Adrenal gland (tissue), 5 donors: ENCODE measurements at regions not wholly inside any gene's neighbourhood (a gene's known extent, or its start where the extent isn't known, plus 50 kb on each side); places are given as distances from the start of the nearest gene placed in this dataset.

Experiments used
- POLR2A ChIP-seq, 2 donors: fragments of 450-650 bp; IDR thresholded peaks; one replicate each; pipeline ENCODE4 v1.6.1; 2017; ENCODE audit warnings: antibody characterized with exemption in 2 of 2, mild to moderate bottlenecking in 2 of 2, moderate library complexity in 1 of 2
- TF ChIP-seq, protein P1 (sequence below), 6 experiments: fragments of 450-650 bp in 4 of 6; fragments of 200-600 bp in 2 of 6; sonication (generic) in 1 of 6; IDR thresholded peaks; 1 replicate in 5 of 6; 2 replicates in 1 of 6; pipeline versions ENCODE4 v1.5.1 to v1.8.0; 2016 to 2021; ENCODE audit warnings: antibody characterized with exemption in 6 of 6, mild to moderate bottlenecking in 2 of 6, moderate library complexity in 1 of 6
- donor health status: DM: no; HTN: no; CAD: no.

- TF ChIP-seq, protein P1, sequence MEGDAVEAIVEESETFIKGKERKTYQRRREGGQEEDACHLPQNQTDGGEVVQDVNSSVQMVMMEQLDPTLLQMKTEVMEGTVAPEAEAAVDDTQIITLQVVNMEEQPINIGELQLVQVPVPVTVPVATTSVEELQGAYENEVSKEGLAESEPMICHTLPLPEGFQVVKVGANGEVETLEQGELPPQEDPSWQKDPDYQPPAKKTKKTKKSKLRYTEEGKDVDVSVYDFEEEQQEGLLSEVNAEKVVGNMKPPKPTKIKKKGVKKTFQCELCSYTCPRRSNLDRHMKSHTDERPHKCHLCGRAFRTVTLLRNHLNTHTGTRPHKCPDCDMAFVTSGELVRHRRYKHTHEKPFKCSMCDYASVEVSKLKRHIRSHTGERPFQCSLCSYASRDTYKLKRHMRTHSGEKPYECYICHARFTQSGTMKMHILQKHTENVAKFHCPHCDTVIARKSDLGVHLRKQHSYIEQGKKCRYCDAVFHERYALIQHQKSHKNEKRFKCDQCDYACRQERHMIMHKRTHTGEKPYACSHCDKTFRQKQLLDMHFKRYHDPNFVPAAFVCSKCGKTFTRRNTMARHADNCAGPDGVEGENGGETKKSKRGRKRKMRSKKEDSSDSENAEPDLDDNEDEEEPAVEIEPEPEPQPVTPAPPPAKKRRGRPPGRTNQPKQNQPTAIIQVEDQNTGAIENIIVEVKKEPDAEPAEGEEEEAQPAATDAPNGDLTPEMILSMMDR (IDR thresholded peaks at IDR 0.05), result peak; percentile 59 to 82 (median 70)
- no peak for TF ChIP-seq POLR2A (IDR thresholded peaks at IDR 0.05)
These were observed 261.6 kb upstream of the LMCD1 start for GRCh38 chr3:8239718-8240695.
